ENCODE measurements at regions not wholly inside any gene's neighbourhood (a gene's known extent, or its start where the extent isn't known, plus 50 kb on each side); places are given as distances from the start of the nearest gene placed in this dataset.
A peak's percentile ranks its signal among the peaks of the same experiment; 100 is the strongest.

GRCh38 chr20:11542645-11543044 is 375.0 kb upstream of the BTBD3 start:
- H3K4me3 ChIP-seq (replicated peaks in 1 of 3; ENCODE audit: insufficient read depth in 1 of 3, low read depth in 2 of 3, low read length in 3 of 3), result no peak overlapping the region
- intact Hi-C loops (cut with micrococcal nuclease; ENCODE audit: unreplicated experiment) (loop anchor here (5.0 to 10.0 kb wide), 5 partner anchors 268 to 1225 kb away; partner anchors contain the start of gene JAG1), in situ Hi-C loops (cut with HindIII; ENCODE audit: extremely low pct_ligation_motif_present, low pct_unique_long_range_greater_than_20kb) (loop anchor here (5.0 to 25.0 kb wide), 7 partner anchors 870 to 1928 kb away; partner anchors contain the start of genes JAG1, MKKS and SLX4IP)
- H3K4me1 ChIP-seq (ENCODE audit: insufficient read depth, low read length), result peaks cover 12% of the 10 kb centered on the region
- no peak overlapping the region for H3K9ac ChIP-seq (ENCODE audit: insufficient read depth, low read depth, low read length)
- WGBS (ENCODE audit: low lambda C conversion rate), result 1% methylated on average over 2 of the region's 2 CpGs
- no peak for FAIRE-seq
- H3K27ac ChIP-seq (ENCODE audit: extremely low read length, insufficient read depth, low read length), result no peak overlapping the region
- CTCF ChIA-PET (ENCODE audit: low intra/inter-chr PET ratio, low total read pairs), result interaction anchor here (1.9 to 2.1 kb wide), 2 partner anchors 1564 to 1925 kb away, joined by 9 to 14 read pairs; no protein-coding TSS in a partner anchor
- TF ChIP-seq MAFF (IDR thresholded peaks at IDR 0.05; ENCODE audit: low read depth, low read length), result peak; percentile 59; the same call in 1 of the 2 replicates
- TF ChIP-seq MAFK (conservative IDR thresholded peaks at IDR 0.05 in 1 of 2, IDR thresholded peaks at IDR 0.05 in 1 of 2; ENCODE audit: low read length in 2 of 2), result peak; percentile 47 to 82; a peak in 2 of 4 replicates
- no peak for TF ChIP-seq SRY (CRISPR knock-in tag; IDR thresholded peaks at IDR 0.05)
- TF ChIP-seq IKZF4 (CRISPR knock-in tag; IDR thresholded peaks at IDR 0.05; ENCODE audit: borderline replicate concordance, low read depth, not compliant biosample characterization), result no peak
- no peak for TF ChIP-seq KMT2A (CRISPR knock-in tag; IDR thresholded peaks at IDR 0.05)
- ATAC-seq, result no peak
- H3K36me3 ChIP-seq (replicated peaks in 1 of 2; ENCODE audit: control insufficient read depth in 1 of 2, insufficient read depth in 2 of 2, low read length in 2 of 2), result no peaks in the 10 kb centered on the region
- H3K4me2 ChIP-seq (ENCODE audit: low read depth, low read length), result no peak overlapping the region
- no peak overlapping the region for H2AFZ ChIP-seq (ENCODE audit: low read length)
- POLR2A ChIA-PET, result no interaction called here
- no peaks in the 10 kb centered on the region for H3K79me2 ChIP-seq (ENCODE audit: insufficient read depth, low read length)
- H3K9me3 ChIP-seq (ENCODE audit: low read length), result no peaks in the 10 kb centered on the region
- no peaks in the 10 kb centered on the region for H4K20me1 ChIP-seq (ENCODE audit: insufficient read depth, low read length)
- DNase-seq (ENCODE audit: low spot score), result no peak
- BruUV-seq (replicated peaks), result no TSS peak
- H3K27me3 ChIP-seq (ENCODE audit: control insufficient read depth in 1 of 2, insufficient read depth in 2 of 2, low read length in 2 of 2), result no peaks in the 10 kb centered on the region; a peak in 1 of 5 replicates

- Histone ChIP-seq H2AFZ (ENCODE audit: low read length) (peak overlapping the region; percentile 34), H3K4me1 (ENCODE audit: insufficient read depth, low read length) (peaks cover 12% of the 10 kb centered on the region), H3K27me3 (ENCODE audit: control insufficient read depth in 1 of 2, insufficient read depth in 2 of 2, low read length in 2 of 2) (no peaks in the 10 kb centered on the region; a peak in 1 of 5 replicates), H3K36me3 (replicated peaks in 1 of 2; ENCODE audit: control insufficient read depth in 1 of 2, insufficient read depth in 2 of 2, low read length in 2 of 2) (no peaks in the 10 kb centered on the region), H3K9ac (ENCODE audit: insufficient read depth, low read depth, low read length) (no peak overlapping the region), H3K4me2 (ENCODE audit: low read depth, low read length) (peak overlapping the region; percentile 9; the same call in 1 of the 2 replicates), H3K9me3 (ENCODE audit: low read length) (no peaks in the 10 kb centered on the region), H3K27ac (ENCODE audit: extremely low read length, insufficient read depth, low read length) (no peak overlapping the region), H4K20me1 (ENCODE audit: insufficient read depth, low read length) (no peaks in the 10 kb centered on the region), H3K79me2 (ENCODE audit: insufficient read depth, low read length) (no peaks in the 10 kb centered on the region), H3K4me3 (replicated peaks in 1 of 3; ENCODE audit: insufficient read depth in 1 of 3, low read depth in 2 of 3, low read length in 3 of 3) (no peak overlapping the region)
- CTCF ChIA-PET (ENCODE audit: low intra/inter-chr PET ratio, low total read pairs), result interaction anchor here (1.1 to 2.1 kb wide), 3 partner anchors 1227 to 1927 kb away, joined by 4 to 14 read pairs (median 9); no protein-coding TSS in a partner anchor
- intact Hi-C loops (cut with micrococcal nuclease; ENCODE audit: unreplicated experiment), result loop anchor here (1.0 to 10.0 kb wide), 8 partner anchors 269 to 1566 kb away; partner anchors contain the start of gene JAG1
- POLR2A ChIA-PET, result no interaction called here
- WGBS (ENCODE audit: low lambda C conversion rate), result 7% methylated on average over 10 of the region's 10 CpGs
- no TSS peak for BruUV-seq (replicated peaks)
- ATAC-seq, result peak; percentile 88
- in situ Hi-C loops (cut with HindIII; ENCODE audit: extremely low pct_ligation_motif_present, low pct_unique_long_range_greater_than_20kb), result loop anchor here (5.0 to 25.0 kb wide), 7 partner anchors 872 to 1929 kb away; partner anchors contain the start of genes JAG1, MKKS and SLX4IP
- FAIRE-seq, result peak; percentile 87
- peak; percentile 72 for DNase-seq (ENCODE audit: low spot score)
- TF ChIP-seq, protein P1, sequence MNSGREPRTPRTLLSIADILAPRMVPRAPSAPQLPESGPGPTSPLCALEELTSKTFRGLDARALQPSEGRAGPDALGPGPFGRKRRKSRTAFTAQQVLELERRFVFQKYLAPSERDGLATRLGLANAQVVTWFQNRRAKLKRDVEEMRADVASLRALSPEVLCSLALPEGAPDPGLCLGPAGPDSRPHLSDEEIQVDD (CRISPR knock-in tag; IDR thresholded peaks at IDR 0.05; ENCODE audit: borderline replicate concordance), result no peak
- peak; percentile 88 for TF ChIP-seq SMC3 (IDR thresholded peaks at IDR 0.05; ENCODE audit: low read length)
- 0 out of 2 replicates have a peak, but pooled peaks have one; percentile 12 for TF ChIP-seq ARID3A (IDR thresholded peaks at IDR 0.05; ENCODE audit: low read depth, low read length)
- TF ChIP-seq JUND (CRISPR knock-in tag; IDR thresholded peaks at IDR 0.05), result no peak
- no peak for TF ChIP-seq FOXA1 (IDR thresholded peaks at IDR 0.05)
- 0 out of 2 replicates have a peak, but pooled peaks have one; percentile 24 for TF ChIP-seq FOXA1 (CRISPR knock-in tag; IDR thresholded peaks at IDR 0.05)
- no peak for TF ChIP-seq GABPA (IDR thresholded peaks at IDR 0.05; ENCODE audit: low read depth, low read length)
- 0 out of 2 replicates have a peak, but pooled peaks have one; percentile 11 for TF ChIP-seq GABPA (CRISPR knock-in tag; IDR thresholded peaks at IDR 0.05; ENCODE audit: low read depth)
- peak; percentile 41; the same call in 1 of the 2 replicates for TF ChIP-seq RAD21 (CRISPR knock-in tag; IDR thresholded peaks at IDR 0.05)
- 0 out of 4 replicates have a peak, but pooled peaks of 1 of the 2 experiments have one; percentile 31 for TF ChIP-seq KLF16 (CRISPR knock-in tag; IDR thresholded peaks at IDR 0.05)
- TF ChIP-seq ZNF282 (IDR thresholded peaks at IDR 0.05; ENCODE audit: partially characterized antibody), result no peak
- peak; percentile 44; the same call in 1 of the 2 replicates for TF ChIP-seq FOXA3 (CRISPR knock-in tag; IDR thresholded peaks at IDR 0.05)
These were observed 373.5 kb upstream of the BTBD3 start for GRCh38 chr20:11544029-11544678.
